Breast epithelium (tissue), 3 donors: ENCODE measurements at regions not wholly inside any gene's neighbourhood (a gene's known extent, or its start where the extent isn't known, plus 50 kb on each side); places are given as distances from the start of the nearest gene placed in this dataset.

Source experiments
- POLR2AphosphoS5 ChIP-seq, 3 donors: sonication (generic); formaldehyde crosslinking; IDR thresholded peaks; one replicate each; pipeline ENCODE4 v1.6.1; 2017; ENCODE audit warnings: antibody characterized with exemption in 3 of 3
- TF ChIP-seq, protein P1 (sequence below), 3 donors: fragments of 450-650 bp; IDR thresholded peaks; one replicate each; pipeline ENCODE4 v1.5.1; 2016 to 2017; ENCODE audit warnings: antibody characterized with exemption in 3 of 3, mild to moderate bottlenecking in 3 of 3, moderate library complexity in 3 of 3

DNA sequence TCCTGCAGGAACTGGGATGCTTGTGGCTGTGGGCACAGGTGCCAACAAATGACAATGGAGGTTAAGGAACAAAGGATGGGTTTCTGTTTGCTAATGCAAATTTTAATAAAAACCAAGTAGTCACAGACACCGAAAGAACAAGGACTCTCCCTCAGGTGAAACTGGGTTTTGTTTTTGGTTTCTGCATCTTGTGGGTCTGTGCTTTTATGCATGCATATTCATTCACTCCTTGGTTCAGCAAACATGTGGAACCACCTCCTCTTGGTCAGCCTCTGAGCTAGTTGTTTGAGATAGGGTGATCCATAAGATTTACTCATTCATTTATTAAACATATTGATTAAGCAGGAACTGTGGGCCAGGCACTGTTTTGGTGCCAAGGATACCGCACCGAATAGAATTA is 381.9 kb downstream of the CDK5RAP2 start:
- TF ChIP-seq, protein P1, sequence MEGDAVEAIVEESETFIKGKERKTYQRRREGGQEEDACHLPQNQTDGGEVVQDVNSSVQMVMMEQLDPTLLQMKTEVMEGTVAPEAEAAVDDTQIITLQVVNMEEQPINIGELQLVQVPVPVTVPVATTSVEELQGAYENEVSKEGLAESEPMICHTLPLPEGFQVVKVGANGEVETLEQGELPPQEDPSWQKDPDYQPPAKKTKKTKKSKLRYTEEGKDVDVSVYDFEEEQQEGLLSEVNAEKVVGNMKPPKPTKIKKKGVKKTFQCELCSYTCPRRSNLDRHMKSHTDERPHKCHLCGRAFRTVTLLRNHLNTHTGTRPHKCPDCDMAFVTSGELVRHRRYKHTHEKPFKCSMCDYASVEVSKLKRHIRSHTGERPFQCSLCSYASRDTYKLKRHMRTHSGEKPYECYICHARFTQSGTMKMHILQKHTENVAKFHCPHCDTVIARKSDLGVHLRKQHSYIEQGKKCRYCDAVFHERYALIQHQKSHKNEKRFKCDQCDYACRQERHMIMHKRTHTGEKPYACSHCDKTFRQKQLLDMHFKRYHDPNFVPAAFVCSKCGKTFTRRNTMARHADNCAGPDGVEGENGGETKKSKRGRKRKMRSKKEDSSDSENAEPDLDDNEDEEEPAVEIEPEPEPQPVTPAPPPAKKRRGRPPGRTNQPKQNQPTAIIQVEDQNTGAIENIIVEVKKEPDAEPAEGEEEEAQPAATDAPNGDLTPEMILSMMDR (IDR thresholded peaks at IDR 0.05): no peak
- no peak for TF ChIP-seq POLR2AphosphoS5 (IDR thresholded peaks at IDR 0.05)
